ENCODE measurements at regions not wholly inside any gene's neighbourhood (a gene's known extent, or its start where the extent isn't known, plus 50 kb on each side); places are given as distances from the start of the nearest gene placed in this dataset.
"Not testable (repeated sequence)": the region's sequence is repeated elsewhere in the genome, so short reads cannot be mapped to it uniquely, and the experiment has no call there.

DNA sequence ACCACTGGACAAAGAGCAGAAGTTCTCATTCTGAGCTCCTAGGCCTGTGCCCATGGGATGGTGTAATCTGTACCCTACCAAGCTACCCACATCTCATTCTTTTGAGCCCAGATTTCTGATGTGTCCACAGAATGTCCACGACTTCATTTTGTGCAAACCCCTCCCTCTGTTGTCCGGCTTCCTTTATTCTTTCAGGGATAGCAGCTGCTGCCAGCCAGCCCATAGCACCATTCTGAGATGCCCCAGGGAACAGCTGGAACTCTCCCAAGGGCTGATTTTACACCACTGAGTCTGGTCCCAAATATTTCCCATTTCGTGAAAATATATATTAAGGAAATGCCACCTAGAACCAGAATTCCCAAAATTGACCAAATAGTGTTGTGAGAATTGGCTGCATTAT lies 236.6 kb downstream of the SATB1 start:
- no peak for DNase-seq

GRCh38 chr3:18185624-18186023 lies 239.5 kb downstream of the SATB1 start:
- DNase-seq = no peak

DNA sequence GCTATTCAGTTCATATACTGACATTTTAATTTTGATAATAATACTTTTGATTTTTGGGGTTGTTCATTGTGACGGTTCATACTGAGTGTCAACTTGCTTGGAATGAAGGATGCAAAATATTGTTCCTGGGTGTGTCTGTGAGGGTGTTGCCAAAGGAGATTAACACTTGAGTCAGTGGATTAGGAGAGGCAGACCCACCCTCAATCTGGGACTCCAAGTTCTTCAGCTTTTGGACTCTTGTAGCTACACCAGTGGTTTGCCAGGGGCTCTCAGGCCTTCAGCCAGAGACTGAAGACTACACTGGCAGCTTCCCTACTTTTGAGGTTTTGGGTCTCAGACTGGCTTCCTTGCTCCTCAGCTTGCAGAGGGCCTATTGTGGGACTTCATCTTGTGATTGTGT lies 242.2 kb downstream of the SATB1 start:
- DNase-seq = not testable (repeated sequence)

GRCh38 chr3:18179521-18179920 lies 245.6 kb downstream of the SATB1 start:
- no peak for DNase-seq

GRCh38 chr3:18177271-18177670 lies 247.9 kb downstream of the SATB1 start:
- DNase-seq = no peak

DNA sequence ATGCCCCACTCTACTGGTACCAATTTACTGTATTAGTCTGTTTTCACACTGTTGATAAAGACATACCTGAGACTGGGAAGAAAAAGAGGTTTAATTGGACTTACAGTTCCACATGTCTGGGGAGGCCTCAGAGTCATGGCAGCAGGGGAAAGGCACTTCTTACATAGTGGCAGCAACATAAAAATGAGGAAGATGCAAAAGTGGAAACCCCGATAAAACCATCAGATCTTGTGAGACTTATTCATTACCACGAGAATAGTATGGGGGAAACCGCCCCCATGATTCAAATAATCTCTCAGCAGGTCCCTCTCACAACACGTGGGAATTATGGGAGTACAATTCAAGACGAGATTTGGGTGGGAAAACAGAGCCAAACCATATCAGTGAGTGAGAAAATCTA lies 251.2 kb downstream of the SATB1 start:
- not testable (repeated sequence) for DNase-seq

- DNase-seq = no peak
Measured at GRCh38 chr3:18159681-18160080, 265.5 kb downstream of the SATB1 start.

DNA sequence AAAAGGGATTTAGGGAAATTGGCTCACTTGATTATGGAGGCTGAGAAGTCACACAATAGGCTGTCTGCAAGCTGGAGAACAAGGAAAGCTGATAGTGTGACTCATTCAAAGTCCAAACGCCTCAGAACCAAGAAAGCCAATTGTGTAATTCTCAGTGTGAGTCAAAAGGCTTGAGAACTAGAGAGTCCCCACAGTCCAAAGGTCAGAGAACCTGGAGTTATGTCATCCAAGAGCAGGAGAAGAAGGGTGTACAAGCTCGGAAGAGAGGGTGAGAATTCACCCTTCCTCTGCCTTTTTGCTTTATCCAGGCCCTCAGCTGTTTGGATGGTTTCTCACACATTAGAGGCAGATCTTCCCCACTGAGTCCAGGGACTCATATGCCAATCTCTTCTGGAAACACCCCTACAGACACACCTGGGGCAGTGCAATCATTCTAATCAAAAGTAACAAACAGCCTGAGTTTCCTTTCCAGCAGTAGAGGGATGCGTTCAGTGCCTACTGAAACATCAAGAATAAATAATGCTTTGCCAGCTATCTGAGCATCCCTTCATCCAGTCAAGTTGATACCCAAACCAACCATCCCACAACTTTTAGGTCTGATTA lies 271.5 kb downstream of the SATB1 start:
- DNase-seq = no peak

DNA sequence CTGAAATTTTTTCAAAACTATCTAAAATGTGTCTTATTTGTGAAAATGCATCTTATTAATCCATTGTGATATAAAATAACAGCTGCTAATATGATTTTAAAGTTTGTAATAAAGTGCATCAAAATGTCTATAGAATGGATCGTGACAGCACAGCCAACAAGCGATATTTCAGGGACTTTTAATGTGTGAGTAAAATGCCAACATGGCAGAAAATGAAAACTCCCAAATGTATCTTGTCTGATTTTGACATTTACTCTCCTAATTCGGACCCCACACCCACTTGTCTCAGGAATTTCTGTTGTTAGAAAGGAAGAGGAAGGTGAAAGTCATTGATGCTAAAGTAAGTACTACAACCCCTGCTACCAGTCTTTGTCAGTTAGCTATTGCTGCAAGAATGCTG lies 273.9 kb downstream of the SATB1 start:
- no peak for DNase-seq

DNA sequence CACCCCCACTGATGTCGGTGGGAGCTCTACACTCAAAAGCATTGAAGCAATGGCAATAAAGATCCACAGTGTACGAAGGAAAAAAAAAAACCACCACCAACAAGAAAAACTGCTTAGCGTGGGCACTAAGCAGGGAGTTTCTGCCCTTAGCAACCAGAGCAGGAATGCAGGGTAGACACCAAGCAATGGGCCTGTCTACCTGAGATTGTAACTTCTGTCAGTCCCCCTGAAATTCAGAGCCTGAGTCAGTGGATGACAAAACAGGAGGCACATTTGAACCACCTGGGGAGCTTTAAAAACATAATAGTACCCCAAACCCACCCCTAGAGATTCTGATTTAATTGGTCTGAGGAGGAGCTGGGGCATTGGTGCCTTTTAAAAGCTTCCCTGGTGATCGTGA lies 275.2 kb downstream of the SATB1 start:
- no peak for DNase-seq

DNA sequence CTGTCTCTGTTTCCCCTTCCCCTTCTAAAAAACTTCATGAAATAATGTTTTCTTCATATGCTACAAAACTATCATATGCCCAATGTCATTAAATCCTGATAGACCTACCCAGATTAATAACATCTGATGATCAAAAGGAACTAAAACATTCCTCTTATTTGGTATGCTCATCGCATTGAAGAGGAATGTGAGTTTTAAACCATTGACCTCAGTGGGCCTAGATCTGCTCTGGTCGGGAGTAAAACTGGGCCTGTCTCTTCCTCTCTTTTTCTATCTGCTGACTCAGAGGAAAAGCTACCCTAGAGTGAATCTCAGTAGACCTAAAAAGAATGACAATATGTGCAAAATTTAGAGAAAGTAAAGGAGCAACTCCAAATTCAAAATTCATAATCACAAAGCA lies 275.8 kb downstream of the SATB1 start:
- no peak for DNase-seq

DNA sequence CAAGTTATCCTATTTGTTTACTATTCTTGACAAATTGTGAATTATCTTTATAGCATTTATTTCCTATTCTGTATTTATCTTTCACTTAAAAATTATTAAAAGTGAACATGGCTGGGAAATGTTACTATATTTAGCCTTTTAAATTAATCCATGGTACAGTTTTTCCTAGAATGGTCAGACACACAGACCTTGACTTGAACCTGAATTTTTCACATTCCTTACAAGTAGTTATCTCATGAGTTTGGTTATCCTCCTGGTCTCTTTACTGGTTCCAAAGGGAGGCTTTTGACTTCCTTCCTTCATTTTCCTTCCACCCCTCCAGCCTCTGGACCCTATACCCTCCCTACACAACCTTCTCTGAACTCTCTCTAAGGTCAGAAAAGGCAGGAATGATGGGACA lies 280.6 kb downstream of the SATB1 start:
- no peak for DNase-seq

GRCh38 chr3:18143258-18143780 lies 281.8 kb downstream of the SATB1 start:
- DNase-seq = no peak

DNA sequence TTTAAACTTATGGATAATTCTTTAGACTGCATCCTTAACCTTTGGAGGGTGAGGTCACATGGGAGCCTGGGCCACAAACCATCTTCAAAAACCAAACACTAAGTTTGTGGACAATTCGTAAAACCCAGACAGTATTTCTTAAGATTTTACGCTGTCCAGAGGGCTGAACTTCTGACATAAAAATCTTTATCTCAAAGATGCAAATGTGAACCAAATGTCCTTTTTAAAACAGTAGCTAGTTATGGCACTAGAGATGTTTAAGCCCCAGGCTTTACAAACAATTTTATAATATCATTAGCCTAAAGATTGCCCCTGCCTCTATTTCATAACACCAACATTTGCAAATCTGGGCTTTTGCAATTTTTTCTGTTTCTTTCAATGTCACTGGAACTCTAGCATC lies 287.2 kb downstream of the SATB1 start:
- DNase-seq = no peak

DNA sequence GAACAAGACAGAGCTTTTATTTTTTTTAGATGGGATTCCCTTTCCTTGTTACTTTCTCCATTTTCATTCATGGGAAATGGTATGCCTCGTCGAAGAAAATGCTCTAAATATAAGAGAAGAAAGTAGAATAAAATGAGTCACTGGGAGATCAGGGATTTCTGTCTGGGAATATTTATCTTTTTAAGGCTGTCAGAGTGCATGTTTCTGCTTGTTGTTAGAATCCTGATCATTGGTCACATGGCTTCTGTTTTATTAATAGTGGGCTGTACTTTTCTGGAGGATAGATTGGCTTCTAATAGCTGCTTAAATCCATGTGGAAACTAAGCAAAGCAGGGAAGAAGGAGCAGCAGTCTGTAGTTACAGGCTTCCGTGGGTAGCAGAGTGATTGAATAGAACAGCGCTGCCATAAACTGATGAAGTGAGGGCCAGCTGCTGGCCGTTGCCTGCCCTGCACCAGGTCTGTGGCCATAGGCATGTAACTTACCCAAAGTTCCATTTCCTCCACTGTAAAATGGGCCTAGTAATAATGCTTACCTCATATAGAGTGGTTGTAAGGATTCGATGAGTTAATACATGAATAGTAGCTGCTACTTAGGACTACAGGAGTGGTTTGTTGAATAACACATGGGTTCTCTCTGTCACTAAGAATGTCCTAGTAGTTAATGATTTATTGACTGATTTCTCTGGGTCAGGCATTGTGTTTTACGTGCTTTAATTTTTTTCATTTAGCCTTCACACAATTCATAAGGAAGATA lies 289.9 kb downstream of the SATB1 start:
- no peak for DNase-seq

GRCh38 chr3:18134386-18135059 lies 290.6 kb downstream of the SATB1 start:
- no peak for DNase-seq

DNA sequence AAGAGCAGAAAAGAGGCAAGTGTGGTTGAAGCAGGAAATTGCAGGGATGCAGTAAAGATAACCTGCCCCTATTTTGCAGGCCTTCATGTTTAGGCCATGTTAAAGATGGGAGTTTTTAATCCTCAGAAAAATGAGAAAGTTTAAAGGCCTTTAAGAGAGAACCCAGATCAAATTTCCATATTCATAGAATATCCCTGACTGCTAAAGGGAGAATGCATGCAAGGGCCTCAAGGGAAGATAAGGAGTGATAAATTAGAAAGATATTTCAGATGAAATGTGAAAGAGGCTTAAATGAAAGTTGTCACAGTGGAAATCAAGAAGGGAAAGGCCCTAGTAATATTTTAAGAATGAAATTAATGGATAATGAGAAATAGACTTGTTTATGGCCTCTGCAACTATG lies 292.1 kb downstream of the SATB1 start:
- no peak for DNase-seq

DNA sequence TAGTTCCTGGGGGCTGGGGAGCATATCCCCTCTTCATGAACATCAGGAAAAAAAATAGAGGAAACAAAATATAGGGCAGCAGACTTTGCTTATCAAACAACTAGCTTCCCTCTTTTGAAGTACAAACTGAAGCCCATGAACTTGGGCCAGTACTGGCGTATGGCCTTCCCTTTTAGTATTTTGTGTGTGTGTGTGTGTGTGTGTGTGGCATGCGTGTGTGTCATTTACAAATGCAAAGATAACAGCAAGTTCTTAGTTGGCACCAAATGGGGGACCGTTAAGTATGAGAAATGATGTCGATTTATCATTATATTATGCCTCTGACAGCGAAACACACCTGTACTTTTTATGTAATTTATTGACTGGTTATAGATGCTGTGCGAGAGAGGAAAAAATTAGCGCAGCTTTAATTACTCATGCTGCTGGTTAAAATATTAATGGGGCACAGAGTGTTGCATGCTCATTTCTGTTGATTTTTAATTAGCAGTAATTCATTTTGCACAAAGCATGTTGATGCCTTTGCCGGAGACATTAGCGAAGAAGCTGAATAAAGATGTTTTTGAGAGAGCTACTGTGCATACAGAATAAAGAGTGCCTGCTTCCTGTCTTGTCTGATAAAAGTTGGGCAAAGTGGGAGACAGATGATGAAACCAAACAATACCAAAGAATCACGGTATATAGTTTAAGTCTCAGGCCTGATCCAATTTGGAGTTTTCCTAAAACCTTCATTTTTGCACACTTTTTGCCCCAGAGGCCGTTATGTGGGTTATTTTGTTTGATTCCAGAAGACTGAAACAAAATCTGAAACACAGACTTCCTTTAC lies 297.1 kb downstream of the SATB1 start:
- DNase-seq = no peak

DNA sequence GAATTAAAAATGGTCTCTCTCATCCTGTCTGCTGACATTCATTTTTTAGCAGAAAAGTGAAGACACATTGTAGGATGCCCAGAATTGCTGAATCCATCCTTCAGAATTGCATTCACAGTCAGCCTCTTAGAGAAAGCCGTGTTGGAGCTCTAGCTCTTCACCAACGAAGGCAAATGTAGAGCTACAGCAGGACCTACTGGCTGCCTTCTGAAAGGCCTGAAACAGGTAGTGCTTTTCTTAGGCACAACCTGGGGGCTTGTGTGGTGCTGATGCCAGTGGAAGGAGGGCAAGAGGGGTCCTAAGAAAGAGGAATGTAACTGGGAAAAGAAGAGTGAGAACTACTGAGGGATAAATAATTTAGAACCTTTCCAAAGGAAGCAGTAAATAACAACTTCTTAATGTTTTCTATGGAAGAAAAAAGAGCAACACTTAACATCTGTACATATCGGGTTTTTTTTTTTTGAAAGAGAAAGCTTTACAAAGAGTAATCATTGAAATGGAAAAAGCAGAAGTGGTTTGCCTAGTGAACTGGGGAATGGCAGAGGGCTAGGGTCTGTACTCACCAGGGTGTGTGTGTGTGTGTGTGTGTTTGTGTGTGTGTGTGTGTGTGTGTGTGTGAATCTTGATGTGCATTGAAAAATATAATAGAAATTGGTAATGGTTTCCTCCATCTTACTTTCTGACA lies 297.8 kb downstream of the SATB1 start:
- DNase-seq = no peak

- no peak for DNase-seq
Measured at GRCh38 chr3:18126772-18127171, 298.4 kb downstream of the SATB1 start.

GRCh38 chr3:18124501-18124900 lies 300.6 kb downstream of the SATB1 start:
- DNase-seq = no peak

GRCh38 chr3:18122264-18122663 lies 302.9 kb downstream of the SATB1 start:
- no peak for DNase-seq
